Parathyroid adenoma (tissue), 2 donors: ENCODE measurements at regions not wholly inside any gene's neighbourhood (a gene's known extent, or its start where the extent isn't known, plus 50 kb on each side); places are given as distances from the start of the nearest gene placed in this dataset.

Experiments used
- H2AFZ ChIP-seq: fragments of 300-600 bp; sonication (generic); one replicate; pipeline ENCODE4 v1.7.0; 2017; ENCODE audit warnings: antibody characterized with exemption, mild to moderate bottlenecking
- H3K27ac ChIP-seq: fragments of 300-600 bp; sonication (generic); one replicate; pipeline ENCODE4 v1.7.0; 2017
- H3K27me3 ChIP-seq: fragments of 300-600 bp; sonication (generic); one replicate; pipeline ENCODE4 v1.7.0; 2017; ENCODE audit warnings: low read length; ENCODE audit not compliant: control insufficient read depth, insufficient read depth
- H3K36me3 ChIP-seq: fragments of 300-600 bp; sonication (generic); one replicate; pipeline ENCODE4 v1.7.0; 2017; ENCODE audit warnings: low read length; ENCODE audit not compliant: control insufficient read depth, insufficient read depth
- H3K4me1 ChIP-seq: fragments of 300-600 bp; sonication (generic); one replicate; pipeline ENCODE4 v1.7.0; 2017; ENCODE audit warnings: control low read depth
- H3K4me2 ChIP-seq: fragments of 300-600 bp; sonication (generic); one replicate; pipeline ENCODE4 v1.7.0; 2017; ENCODE audit warnings: low read length
- H3K4me3 ChIP-seq: fragments of 300-600 bp; sonication (generic); one replicate; pipeline ENCODE4 v1.7.0; 2017; ENCODE audit warnings: low read depth, low read length
- H3K79me2 ChIP-seq: fragments of 300-600 bp; sonication (generic); one replicate; pipeline ENCODE4 v1.7.0; 2017; ENCODE audit warnings: control low read depth
- H3K9ac ChIP-seq: fragments of 300-600 bp; sonication (generic); one replicate; pipeline ENCODE4 v1.7.0; 2017; ENCODE audit warnings: mild to moderate bottlenecking
- H3K9me3 ChIP-seq: fragments of 300-600 bp; sonication (generic); one replicate; pipeline ENCODE4 v1.7.0; 2017; ENCODE audit warnings: low read length; ENCODE audit not compliant: control insufficient read depth
- CTCF ChIP-seq: fragments of 300-600 bp; sonication (generic); IDR thresholded peaks from one replicate; pipeline ENCODE4 v1.7.0; 2017; ENCODE audit warnings: antibody characterized with exemption, mild to moderate bottlenecking
- donor health status: primary hyperparathyroidism.

DNA sequence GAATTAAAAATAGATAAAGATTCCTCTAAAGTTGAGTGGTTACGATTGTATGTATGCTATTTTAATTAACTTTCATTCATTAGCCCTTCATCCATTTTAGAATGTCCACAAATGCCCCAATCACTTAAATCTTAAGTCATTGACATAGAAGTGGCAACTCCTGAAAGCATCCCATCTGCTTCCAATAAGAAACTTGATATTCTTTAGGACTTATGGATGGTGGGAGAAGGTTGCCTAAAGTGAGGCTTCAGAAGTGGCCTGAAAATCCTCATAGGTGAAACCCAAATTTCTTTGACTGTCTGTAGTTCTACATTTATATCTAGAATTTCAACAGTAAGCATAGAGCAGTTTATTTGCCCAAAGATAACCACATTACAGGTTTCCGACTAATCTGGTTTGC, 161.7 kb upstream of the HMGA2 start:
- Histone ChIP-seq H3K4me3 (no peak overlapping the region), H3K79me2 (no peaks in the 10 kb centered on the region), H3K9me3 (no peaks in the 10 kb centered on the region), H3K4me2 (no peak overlapping the region), H2AFZ (no peak overlapping the region), H3K4me1 (no peaks in the 10 kb centered on the region), H3K27ac (no peak overlapping the region), H3K27me3 (no peaks in the 10 kb centered on the region), H3K36me3 (no peaks in the 10 kb centered on the region), H3K9ac (no peak overlapping the region)
- no peak for TF ChIP-seq CTCF

GRCh38 chr12:65663097-65663496, 161.2 kb upstream of the HMGA2 start:
- Histone ChIP-seq H3K4me3 (no peak overlapping the region), H3K4me2 (no peak overlapping the region), H3K27me3 (no peaks in the 10 kb centered on the region), H3K36me3 (no peaks in the 10 kb centered on the region), H3K4me1 (no peaks in the 10 kb centered on the region), H3K27ac (no peak overlapping the region), H3K9me3 (no peaks in the 10 kb centered on the region), H3K79me2 (no peaks in the 10 kb centered on the region), H3K9ac (no peak overlapping the region), H2AFZ (no peak overlapping the region)
- no peak for TF ChIP-seq CTCF

DNA sequence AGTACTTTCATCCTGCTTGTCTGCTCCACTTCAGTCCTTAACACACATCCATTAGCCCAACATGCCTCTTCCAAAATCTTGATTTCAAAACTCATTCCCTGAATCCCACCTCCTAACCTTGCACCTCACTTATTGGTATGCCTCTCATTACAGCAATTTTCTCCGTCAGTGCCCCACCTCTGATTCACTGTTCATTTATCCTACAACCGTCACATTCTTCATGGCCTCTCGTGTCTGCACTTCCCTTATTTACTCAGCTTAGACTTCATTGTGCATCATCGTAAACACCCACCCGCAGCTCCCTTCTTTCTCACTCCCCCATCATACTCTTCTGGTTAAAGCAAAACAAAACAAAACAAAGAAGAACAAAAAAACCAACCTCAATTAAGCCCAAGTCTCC, 160.6 kb upstream of the HMGA2 start:
- no peak for TF ChIP-seq CTCF
- no peak overlapping the region for H3K9ac ChIP-seq
- H3K27me3 ChIP-seq, result no peaks in the 10 kb centered on the region
- no peak overlapping the region for H3K4me2 ChIP-seq
- H3K79me2 ChIP-seq, result no peaks in the 10 kb centered on the region
- no peak overlapping the region for H2AFZ ChIP-seq
- no peak overlapping the region for H3K4me3 ChIP-seq
- H3K36me3 ChIP-seq, result no peaks in the 10 kb centered on the region
- H3K9me3 ChIP-seq, result no peaks in the 10 kb centered on the region
- no peak overlapping the region for H3K27ac ChIP-seq
- H3K4me1 ChIP-seq, result no peaks in the 10 kb centered on the region

- H3K9ac ChIP-seq, result no peak overlapping the region
- H3K79me2 ChIP-seq, result no peaks in the 10 kb centered on the region
- H3K4me1 ChIP-seq, result no peaks in the 10 kb centered on the region
- H2AFZ ChIP-seq, result no peak overlapping the region
- H3K4me2 ChIP-seq, result no peak overlapping the region
- no peak overlapping the region for H3K27ac ChIP-seq
- H3K9me3 ChIP-seq, result no peaks in the 10 kb centered on the region
- no peaks in the 10 kb centered on the region for H3K27me3 ChIP-seq
- no peak overlapping the region for H3K4me3 ChIP-seq
- no peak for TF ChIP-seq CTCF
- no peaks in the 10 kb centered on the region for H3K36me3 ChIP-seq
Measured at GRCh38 chr12:65664715-65665250, 159.5 kb upstream of the HMGA2 start.

DNA sequence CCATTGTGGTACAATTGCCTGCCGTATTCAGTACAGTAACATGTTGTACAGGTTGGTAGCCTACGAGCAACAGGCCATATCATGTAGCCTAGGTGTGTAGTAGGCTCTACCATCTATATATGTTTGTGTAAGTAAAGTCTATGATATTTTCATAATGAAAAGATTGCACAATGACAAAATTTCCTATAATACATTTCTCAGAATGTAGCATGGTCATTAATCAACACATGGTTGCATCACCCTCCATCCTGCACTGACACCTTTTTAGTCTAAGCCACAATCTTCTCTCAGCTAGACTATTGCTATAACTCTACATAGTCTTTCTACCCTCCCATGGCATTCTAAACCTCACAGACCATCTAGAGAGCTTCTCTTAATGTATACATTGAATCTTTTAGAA, 158.5 kb upstream of the HMGA2 start:
- no peak overlapping the region for H3K9ac ChIP-seq
- H2AFZ ChIP-seq, result no peak overlapping the region
- no peak overlapping the region for H3K27ac ChIP-seq
- H3K4me2 ChIP-seq, result no peak overlapping the region
- no peak for TF ChIP-seq CTCF
- H3K4me3 ChIP-seq, result no peak overlapping the region
- H3K79me2 ChIP-seq, result no peaks in the 10 kb centered on the region
- H3K36me3 ChIP-seq, result no peaks in the 10 kb centered on the region
- no peaks in the 10 kb centered on the region for H3K4me1 ChIP-seq
- no peaks in the 10 kb centered on the region for H3K27me3 ChIP-seq
- H3K9me3 ChIP-seq, result no peaks in the 10 kb centered on the region
